SU-DHL-6 (cell line): ENCODE measurements at regions not wholly inside any gene's neighbourhood (a gene's known extent, or its start where the extent isn't known, plus 50 kb on each side); places are given as distances from the start of the nearest gene placed in this dataset.

Source experiments
- H2AFZ ChIP-seq: fragments of 200-600 bp; sonication (generic); 2 replicates; pipeline ENCODE4 v1.6.1; 2014; ENCODE audit warnings: low read depth, mild to moderate bottlenecking, moderate library complexity, mixed read lengths, antibody characterized with exemption, low read length; ENCODE audit not compliant: severe bottlenecking
- H3F3A ChIP-seq: fragments of 200-600 bp; shearing (Covaris generic); 2 replicates; pipeline ENCODE4 v1.6.0; 2016; ENCODE audit warnings: antibody characterized with exemption, mild to moderate bottlenecking; ENCODE audit not compliant: insufficient read depth
- H3K27ac ChIP-seq: fragments of 200-600 bp; sonication (generic); 2 replicates; pipeline ENCODE4 v1.5.1; 2016; ENCODE audit warnings: low read depth, mild to moderate bottlenecking, low read length, moderate library complexity, mixed read lengths
- H3K27me3 ChIP-seq: fragments of 200-600 bp; sonication (generic), shearing (Covaris generic); 2 replicates; pipeline ENCODE4 v1.6.0; 2014; ENCODE audit warnings: mild to moderate bottlenecking, low read length
- H3K36me3 ChIP-seq: fragments of 200-600 bp; sonication (generic); 2 replicates; pipeline ENCODE4 v1.6.1; 2014; ENCODE audit warnings: mild to moderate bottlenecking, low read length, mixed read lengths
- H3K4me2 ChIP-seq: fragments of 300-600, 200-600 bp; shearing (Covaris generic), sonication (generic); 2 replicates; pipeline ENCODE4 v1.6.0; 2014; ENCODE audit warnings: low read length, low read depth, mild to moderate bottlenecking; ENCODE audit not compliant: poor library complexity, severe bottlenecking
- H3K4me3 ChIP-seq: fragments of 200-600 bp; sonication (generic); 2 replicates; pipeline ENCODE4 v1.5.1; 2014; ENCODE audit warnings: antibody characterized with exemption, low read length, mild to moderate bottlenecking, mixed read lengths; ENCODE audit not compliant: insufficient read depth, poor library complexity, severe bottlenecking
- H3K79me2 ChIP-seq: fragments of 200-600 bp; sonication (generic); 2 replicates; pipeline ENCODE4 v1.6.1; 2014; ENCODE audit warnings: mild to moderate bottlenecking, low read length, moderate library complexity; ENCODE audit not compliant: insufficient read depth
- H3K9ac ChIP-seq: fragments of 200-600 bp; sonication (generic); 2 replicates; pipeline ENCODE4 v1.7.0; 2014; ENCODE audit warnings: mild to moderate bottlenecking, low read length
- H3K9me2 ChIP-seq: fragments of 200-600 bp; sonication (generic); replicated peaks from 2 replicates; pipeline ENCODE4 v1.6.1; 2014; ENCODE audit warnings: low read length; ENCODE audit not compliant: insufficient read depth
- H3K9me3 ChIP-seq: fragments of 200-600 bp; sonication (generic); 2 replicates; pipeline ENCODE4 v1.6.1; 2014; ENCODE audit warnings: low read length, mixed read lengths; ENCODE audit not compliant: insufficient read depth
- H4K20me1 ChIP-seq: fragments of 200-600 bp; sonication (generic); 2 replicates; pipeline ENCODE4 v1.6.1; 2014; ENCODE audit warnings: low read depth, mild to moderate bottlenecking, antibody characterized with exemption, low read length, moderate library complexity, mixed read lengths
- EZH2phosphoT487 ChIP-seq: fragments of 200-600 bp; sonication (generic), shearing (Covaris generic); conservative IDR thresholded peaks from 2 replicates; pipeline ENCODE4 v1.6.1; 2018; ENCODE audit warnings: mild to moderate bottlenecking, antibody characterized with exemption, low read length, moderate library complexity, mixed read lengths
- TF ChIP-seq, protein P1 (sequence below): fragments of 200-600 bp; sonication (generic); IDR thresholded peaks from one replicate; pipeline ENCODE4 v1.5.1; 2017; ENCODE audit warnings: antibody characterized with exemption, mild to moderate bottlenecking, low read length, moderate library complexity; ENCODE audit not compliant: insufficient read depth, poor library complexity, severe bottlenecking

DNA sequence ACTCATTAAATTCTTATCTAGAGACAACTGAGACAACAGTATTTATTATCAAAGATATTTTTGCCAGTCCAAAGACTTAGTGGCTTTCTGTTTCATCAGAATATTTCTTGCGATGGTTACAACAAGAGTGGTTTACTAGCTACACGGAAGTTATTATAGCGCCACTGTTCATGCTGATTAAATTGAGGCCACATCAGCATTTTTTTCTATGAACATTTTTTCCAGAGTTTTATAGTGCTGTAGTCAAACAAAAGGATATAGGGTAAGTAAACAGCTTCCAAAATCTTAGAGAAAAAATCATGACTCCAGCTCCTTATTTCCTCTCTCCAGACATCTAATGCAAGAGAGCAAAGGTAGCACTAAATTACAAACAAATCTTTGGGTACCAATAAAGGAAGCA is 1264.4 kb downstream of the ZPLD1 start:
- TF ChIP-seq, protein P1, sequence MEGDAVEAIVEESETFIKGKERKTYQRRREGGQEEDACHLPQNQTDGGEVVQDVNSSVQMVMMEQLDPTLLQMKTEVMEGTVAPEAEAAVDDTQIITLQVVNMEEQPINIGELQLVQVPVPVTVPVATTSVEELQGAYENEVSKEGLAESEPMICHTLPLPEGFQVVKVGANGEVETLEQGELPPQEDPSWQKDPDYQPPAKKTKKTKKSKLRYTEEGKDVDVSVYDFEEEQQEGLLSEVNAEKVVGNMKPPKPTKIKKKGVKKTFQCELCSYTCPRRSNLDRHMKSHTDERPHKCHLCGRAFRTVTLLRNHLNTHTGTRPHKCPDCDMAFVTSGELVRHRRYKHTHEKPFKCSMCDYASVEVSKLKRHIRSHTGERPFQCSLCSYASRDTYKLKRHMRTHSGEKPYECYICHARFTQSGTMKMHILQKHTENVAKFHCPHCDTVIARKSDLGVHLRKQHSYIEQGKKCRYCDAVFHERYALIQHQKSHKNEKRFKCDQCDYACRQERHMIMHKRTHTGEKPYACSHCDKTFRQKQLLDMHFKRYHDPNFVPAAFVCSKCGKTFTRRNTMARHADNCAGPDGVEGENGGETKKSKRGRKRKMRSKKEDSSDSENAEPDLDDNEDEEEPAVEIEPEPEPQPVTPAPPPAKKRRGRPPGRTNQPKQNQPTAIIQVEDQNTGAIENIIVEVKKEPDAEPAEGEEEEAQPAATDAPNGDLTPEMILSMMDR, result no peak
- TF ChIP-seq EZH2phosphoT487, result no peak
- Histone ChIP-seq H3K36me3 (no peaks in the 10 kb centered on the region), H2AFZ (no peak overlapping the region), H3K79me2 (no peaks in the 10 kb centered on the region), H3K27ac (no peak overlapping the region), H3K4me2 (no peak overlapping the region), H4K20me1 (no peaks in the 10 kb centered on the region), H3K4me3 (no peak overlapping the region), H3K9me2 (no peaks in the 10 kb centered on the region), H3K9me3 (no peaks in the 10 kb centered on the region), H3K9ac (no peak overlapping the region), H3K27me3 (no peaks in the 10 kb centered on the region), H3F3A (no peaks in the 10 kb centered on the region)

DNA sequence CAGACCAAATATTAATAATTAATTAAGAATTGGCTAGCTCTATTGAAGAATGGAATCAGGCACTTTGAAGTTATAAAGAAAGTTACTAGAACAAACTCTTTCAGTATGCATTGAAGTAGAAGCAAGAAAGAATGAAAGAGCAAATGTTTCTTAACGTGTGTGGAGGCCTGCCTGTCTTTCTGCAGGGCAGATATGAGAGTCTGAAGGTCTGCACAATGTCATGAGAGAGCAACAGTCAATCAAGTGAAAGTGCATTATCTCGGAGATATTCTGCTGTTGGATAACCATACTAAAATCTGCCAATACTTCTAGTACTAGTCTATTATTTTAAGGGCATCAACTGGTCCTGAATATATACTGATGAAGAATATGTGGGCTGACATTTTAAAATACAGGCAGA is 1270.8 kb downstream of the ZPLD1 start:
- Histone ChIP-seq H2AFZ (no peak overlapping the region), H3F3A (no peaks in the 10 kb centered on the region), H3K9me2 (no peaks in the 10 kb centered on the region), H3K9ac (no peak overlapping the region), H3K4me2 (no peak overlapping the region), H3K79me2 (no peaks in the 10 kb centered on the region), H3K9me3 (no peaks in the 10 kb centered on the region), H3K27me3 (no peaks in the 10 kb centered on the region), H3K36me3 (no peaks in the 10 kb centered on the region), H3K27ac (no peak overlapping the region), H4K20me1 (no peaks in the 10 kb centered on the region), H3K4me3 (no peak overlapping the region)
- no peak for TF ChIP-seq EZH2phosphoT487
- TF ChIP-seq, protein P1, result no peak

DNA sequence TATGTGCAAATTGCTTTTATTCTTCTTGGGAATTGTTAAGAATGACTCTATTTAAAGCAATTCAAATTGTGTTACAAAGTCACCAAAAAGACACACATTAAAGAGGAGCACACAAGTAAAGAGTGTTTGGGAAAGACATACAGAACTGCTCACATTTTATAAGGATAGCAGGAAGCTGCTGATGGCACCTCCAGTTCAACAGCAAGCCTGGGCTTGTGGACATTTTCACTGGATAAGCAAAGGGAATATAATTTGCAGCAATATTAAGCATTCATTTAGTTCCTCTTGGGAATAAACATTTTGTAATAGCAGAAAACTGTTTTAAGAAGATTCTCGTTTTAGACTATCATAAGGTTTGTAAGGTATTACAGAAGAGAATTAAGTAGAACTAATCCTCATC is 1271.9 kb downstream of the ZPLD1 start:
- no peak overlapping the region for H3K4me2 ChIP-seq
- H3K36me3 ChIP-seq, result no peaks in the 10 kb centered on the region
- no peak overlapping the region for H3K27ac ChIP-seq
- no peaks in the 10 kb centered on the region for H3K27me3 ChIP-seq
- H3K9ac ChIP-seq, result no peak overlapping the region
- H3F3A ChIP-seq, result no peaks in the 10 kb centered on the region
- no peak overlapping the region for H3K4me3 ChIP-seq
- H3K79me2 ChIP-seq, result no peaks in the 10 kb centered on the region
- no peak overlapping the region for H2AFZ ChIP-seq
- TF ChIP-seq, protein P1, result no peak
- no peak for TF ChIP-seq EZH2phosphoT487
- no peaks in the 10 kb centered on the region for H3K9me3 ChIP-seq
- H4K20me1 ChIP-seq, result no peaks in the 10 kb centered on the region
- H3K9me2 ChIP-seq, result no peaks in the 10 kb centered on the region
